ENCODE measurements at regions not wholly inside any gene's neighbourhood (a gene's known extent, or its start where the extent isn't known, plus 50 kb on each side); places are given as distances from the start of the nearest gene placed in this dataset.

DNA sequence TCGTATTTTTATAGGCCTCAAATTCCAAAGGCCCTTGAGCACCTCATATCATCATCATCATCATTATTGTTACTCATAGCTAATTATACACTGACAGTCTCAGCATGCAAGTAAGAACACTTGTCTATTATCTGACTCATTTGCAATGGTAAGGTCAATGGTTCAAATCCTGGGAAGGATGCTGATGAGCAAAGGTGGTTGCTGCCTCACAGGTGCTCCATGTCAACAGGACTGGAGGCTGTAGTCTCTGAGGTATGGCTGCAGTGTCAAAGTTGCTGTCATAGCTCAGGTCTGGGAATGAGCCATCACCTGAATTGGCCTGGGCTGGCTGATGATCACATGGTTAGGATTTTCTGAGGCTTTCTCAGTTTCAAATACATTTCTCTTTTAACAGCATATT, 379.3 kb downstream of the BCL11A start:
- TF ChIP-seq, protein P1, sequence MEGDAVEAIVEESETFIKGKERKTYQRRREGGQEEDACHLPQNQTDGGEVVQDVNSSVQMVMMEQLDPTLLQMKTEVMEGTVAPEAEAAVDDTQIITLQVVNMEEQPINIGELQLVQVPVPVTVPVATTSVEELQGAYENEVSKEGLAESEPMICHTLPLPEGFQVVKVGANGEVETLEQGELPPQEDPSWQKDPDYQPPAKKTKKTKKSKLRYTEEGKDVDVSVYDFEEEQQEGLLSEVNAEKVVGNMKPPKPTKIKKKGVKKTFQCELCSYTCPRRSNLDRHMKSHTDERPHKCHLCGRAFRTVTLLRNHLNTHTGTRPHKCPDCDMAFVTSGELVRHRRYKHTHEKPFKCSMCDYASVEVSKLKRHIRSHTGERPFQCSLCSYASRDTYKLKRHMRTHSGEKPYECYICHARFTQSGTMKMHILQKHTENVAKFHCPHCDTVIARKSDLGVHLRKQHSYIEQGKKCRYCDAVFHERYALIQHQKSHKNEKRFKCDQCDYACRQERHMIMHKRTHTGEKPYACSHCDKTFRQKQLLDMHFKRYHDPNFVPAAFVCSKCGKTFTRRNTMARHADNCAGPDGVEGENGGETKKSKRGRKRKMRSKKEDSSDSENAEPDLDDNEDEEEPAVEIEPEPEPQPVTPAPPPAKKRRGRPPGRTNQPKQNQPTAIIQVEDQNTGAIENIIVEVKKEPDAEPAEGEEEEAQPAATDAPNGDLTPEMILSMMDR (conservative IDR thresholded peaks at IDR 0.05), result no peak
- TF ChIP-seq EZH2 (IDR thresholded peaks at IDR 0.05; ENCODE audit: low read depth), result no peak

Measured in PC-9 (cell line).